GM18502 (cell line): ENCODE measurements at regions not wholly inside any gene's neighbourhood (a gene's known extent, or its start where the extent isn't known, plus 50 kb on each side); places are given as distances from the start of the nearest gene placed in this dataset.
"Not testable (repeated sequence)": the region's sequence is repeated elsewhere in the genome, so short reads cannot be mapped to it uniquely, and the experiment has no call there.

ENCODE experiments used
- ATAC-seq: cut with Tn5 transposase; IDR thresholded peaks from one replicate; pipeline ENCODE4 v1.9.1; 2021; ENCODE audit warnings: mild to moderate bottlenecking; ENCODE audit not compliant: unreplicated experiment, poor library complexity

DNA sequence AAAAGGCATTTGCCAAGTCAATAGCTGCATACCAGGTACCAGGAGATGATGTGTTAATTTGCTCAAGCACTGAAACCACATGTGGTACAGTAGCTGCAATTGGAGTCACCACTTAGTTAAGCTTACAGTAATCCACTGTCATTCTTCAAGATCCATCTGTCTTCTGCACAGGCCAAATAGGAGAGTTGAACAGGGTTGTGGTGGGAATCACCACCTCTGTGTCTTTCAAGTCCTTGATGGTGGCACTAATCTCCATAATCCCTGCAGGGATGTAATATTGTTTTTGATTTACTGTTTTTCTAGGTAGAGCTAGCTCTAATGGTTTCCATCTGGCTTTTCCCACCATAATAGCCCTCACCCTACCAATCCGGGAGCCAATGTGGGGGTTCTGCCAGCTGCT, 91.9 kb downstream of the FCRL5 start:
- no peak for ATAC-seq

DNA sequence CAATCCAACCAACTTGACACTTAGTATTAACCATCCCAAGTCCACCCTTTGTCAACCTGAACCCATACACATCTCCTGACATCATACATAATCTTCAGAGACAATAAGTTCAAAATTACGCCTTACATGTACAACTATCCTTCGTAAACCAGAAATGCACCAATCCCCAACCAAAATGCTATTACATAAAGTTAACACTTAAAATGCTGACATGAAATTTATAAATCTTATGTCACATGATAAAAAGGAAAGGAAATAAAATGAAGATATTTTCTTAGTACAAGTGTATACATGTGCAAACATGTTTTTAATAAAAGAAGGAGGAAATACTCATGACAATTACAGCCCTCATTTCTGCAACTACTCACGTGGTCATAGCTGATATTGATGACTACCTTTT, 95.0 kb downstream of the FCRL5 start:
- ATAC-seq = no peak

DNA sequence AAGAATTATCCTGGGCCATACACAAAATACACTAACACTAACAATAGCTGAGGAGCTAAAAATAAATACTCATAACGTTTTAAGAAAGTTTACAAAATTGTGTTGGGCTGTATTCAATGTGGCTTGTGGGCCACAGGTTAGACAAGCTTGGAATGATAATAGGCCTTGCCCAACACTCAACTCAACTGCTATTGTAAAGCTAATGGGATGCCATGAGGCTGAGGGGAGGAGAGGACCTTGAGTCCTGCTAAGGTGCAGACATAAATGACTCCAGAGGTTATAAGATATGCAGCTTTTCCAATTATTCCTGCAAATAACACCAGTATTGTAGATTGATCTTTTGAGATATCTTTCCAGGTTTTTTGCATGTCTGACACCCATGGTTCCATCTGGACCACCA, 97.0 kb downstream of the FCRL5 start:
- no peak for ATAC-seq

DNA sequence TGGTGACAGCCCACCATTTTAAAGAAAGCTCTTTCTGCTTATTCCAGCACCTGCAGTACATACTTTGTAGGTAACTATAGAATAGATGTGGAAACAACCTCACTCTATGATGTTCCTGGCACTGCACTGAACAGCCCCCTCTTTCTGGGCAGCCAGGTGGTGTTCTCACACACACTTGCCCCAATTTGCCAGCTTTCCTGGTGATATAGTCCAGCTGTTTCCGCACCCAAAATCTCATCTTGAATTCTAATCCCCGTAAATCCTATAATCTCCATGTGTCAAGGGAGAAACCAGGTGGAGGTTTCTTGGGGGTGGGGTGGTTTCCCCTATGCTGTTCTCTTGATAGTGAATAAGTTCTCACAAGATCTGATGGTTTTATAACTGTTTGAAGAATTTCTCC, 102.2 kb downstream of the FCRL5 start:
- no peak for ATAC-seq

DNA sequence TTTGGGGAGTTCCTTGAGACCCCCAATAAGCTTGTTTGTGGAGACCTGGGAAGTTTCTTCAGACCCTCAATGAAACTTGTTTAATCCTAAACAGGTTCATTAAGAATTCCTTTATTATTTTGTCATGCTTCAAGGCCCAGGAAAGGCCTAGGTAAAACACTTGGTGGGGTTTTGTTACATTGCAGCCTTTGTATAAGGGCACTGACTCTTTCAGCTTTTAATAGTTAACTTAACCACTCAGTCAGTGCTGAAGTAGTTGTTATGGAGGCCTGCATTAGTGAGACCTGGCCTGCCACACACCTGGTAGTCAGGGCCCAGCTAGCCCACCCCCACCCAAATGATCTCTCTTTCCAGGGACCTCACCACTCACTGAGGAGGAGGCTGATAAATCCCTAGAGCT, 103.7 kb downstream of the FCRL5 start:
- ATAC-seq = no peak

DNA sequence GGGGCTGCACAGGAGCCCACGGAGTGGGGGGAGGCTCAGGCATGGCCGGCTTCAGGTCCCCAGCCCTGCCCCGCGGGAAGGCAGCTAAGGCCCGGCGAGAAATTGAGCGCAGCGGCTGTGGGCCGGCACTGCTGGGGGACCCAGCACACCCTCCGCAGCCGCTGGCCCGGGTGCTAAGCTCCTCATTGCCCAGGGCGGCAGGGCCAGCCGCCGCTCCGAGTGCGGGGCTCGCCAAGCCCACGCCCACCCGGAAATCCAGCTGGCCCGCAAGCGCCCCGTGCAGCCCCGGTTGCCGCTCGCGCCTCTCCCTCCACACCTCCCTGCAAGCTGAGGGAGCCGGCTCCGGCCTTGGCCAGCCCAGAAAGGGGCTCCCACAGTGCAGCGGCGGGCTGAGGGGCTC, 106.0 kb downstream of the FCRL5 start:
- not testable (repeated sequence) for ATAC-seq

DNA sequence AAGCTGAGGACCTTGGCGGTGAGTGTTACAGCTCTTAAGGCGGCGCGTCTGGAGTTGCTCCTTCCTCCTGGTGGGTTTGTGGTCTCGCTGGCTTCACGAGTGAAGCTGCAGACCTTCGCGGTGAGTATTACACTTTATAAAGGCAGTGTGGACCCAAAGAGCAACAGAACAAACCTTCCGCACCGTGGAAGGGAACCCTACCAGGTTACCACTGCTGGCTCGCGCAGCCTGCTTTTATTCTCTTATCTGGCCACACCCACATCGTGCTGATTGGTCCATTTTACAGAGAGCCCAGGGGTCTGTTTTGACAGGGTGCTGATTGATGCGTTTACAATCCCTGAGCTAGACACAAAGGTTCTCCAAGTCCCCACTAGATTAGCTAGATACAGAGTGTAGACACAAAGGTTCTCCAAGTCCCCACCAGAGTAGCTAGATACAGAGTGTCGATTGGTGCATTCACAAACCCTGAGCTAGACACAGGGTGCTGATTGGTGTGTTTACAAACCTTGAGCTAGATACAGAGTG, 106.6 kb downstream of the FCRL5 start:
- ATAC-seq = not testable (repeated sequence)

DNA sequence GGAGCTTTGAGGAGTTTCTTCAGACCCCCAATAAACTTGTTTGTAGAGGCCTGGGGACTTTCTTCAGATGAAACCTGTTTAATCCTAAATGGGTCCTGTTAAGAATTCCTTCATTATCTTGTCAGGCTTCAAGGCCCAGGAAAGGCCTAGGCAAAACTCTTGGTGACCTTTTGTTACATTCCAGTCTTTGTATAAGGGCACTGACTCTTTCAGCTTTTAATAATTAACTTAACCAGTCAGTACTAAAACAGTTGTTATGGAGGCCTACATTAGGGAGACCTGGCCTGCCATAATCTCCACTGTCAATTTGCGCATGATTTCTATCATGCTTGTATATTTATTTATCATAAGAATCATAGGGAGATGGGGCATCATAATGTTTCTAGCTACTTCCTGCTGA, 110.2 kb downstream of the FCRL5 start:
- no peak for ATAC-seq

DNA sequence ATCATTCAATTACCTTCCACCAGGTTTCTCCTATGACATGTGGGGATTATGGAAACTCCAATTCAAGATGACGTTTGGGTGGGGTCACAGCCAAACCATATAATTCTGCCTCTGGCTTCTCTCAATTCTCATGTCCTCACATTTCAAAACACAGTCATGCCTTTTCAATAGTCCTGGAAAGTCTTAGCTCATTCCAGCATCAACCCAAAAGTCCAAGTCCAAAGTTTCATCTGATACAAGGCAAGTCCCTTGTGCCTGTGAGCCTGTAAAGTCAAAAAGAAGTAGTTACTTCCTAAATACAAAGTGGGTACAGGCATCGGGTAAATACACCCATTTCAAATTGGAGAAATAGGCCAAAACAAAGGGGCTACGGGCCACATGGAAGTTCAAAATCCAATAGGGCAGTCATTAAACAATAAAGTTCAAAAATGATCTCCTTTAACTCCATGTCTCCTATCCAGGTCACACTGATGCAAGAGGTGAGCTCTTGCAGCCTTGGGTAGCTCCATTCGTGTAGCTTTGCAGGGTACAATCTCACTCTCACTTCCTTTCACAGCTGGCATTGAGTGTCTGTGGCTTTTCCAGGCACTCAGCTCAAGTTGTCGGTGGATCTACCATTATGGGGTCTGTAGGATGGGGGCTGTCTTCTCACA, 112.9 kb downstream of the FCRL5 start:
- ATAC-seq = no peak

DNA sequence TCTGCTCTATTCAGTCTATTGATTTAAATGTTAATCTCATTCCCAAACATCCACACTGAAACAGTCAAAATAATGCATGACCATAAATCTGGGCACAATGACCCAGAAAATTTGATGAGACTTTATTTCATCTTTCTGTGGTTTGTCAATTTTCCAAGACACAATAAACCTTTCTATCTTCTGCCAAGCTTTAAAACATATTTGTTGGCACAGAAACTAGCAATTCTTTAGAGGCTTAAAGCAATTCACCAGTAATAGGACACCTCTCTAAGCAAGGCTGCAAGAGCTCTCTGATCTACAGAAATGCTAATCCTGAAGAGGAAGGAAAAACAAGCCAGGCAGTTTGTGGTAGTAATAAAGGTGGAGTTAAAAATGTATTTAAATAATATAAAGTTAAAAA, 113.7 kb downstream of the FCRL5 start:
- no peak for ATAC-seq

DNA sequence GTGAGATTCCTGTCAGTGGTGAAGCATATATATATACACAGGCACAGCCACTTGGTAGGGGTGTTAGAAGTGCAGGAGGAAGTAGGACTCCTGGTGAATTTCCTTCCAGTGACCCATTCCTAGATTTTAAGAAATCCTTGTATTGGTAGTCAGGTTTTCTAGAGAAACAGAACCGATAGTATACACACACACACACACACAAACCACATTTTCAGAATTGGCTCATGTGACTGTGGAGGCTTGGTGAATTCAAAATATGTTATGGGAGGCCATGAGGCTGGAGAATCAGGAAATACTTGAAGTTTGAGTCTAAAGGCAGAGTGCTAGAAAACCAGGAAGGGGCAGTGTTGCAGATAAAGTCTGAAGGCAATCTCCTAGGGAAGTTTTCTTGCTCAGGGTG, 114.2 kb downstream of the FCRL5 start:
- no peak for ATAC-seq

DNA sequence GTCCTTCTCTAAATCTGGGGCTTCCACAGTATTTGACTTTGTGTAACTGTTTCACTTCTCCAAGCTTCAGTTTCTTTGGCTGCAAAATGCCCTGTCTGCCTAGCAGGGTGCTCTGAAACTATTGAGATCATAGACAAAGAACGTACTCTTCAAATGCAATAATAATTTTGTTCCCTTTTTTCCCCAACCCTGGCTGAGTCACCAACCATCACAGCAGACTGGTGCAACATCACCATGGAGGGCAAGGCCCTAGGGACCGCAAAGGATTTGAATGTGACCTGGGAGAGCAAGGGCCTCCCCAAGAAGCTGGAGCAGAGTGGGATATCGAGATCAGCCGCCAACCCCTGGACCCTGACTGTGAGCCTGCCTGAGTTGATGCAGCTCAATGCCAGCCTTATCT, 115.0 kb downstream of the FCRL5 start:
- ATAC-seq = no peak

DNA sequence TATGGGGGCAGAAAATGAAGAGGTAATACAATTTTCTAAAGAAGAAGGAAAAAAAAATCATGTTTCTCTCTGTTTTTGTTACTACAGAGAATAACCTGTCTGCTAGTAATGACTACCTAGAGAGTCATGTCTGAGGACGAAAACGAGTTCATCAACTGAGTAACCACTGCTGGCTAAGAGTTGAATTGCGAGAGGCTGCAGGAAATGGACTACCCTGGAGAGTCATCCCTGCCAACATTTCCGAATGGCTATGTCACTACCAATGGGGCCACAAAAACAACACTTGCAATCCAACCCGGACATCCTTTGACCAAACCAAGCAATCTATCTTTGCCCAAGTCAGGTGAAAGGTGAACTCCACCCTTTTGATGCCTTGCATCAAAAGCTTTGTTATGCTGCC, 120.6 kb downstream of the FCRL5 start:
- ATAC-seq = no peak

DNA sequence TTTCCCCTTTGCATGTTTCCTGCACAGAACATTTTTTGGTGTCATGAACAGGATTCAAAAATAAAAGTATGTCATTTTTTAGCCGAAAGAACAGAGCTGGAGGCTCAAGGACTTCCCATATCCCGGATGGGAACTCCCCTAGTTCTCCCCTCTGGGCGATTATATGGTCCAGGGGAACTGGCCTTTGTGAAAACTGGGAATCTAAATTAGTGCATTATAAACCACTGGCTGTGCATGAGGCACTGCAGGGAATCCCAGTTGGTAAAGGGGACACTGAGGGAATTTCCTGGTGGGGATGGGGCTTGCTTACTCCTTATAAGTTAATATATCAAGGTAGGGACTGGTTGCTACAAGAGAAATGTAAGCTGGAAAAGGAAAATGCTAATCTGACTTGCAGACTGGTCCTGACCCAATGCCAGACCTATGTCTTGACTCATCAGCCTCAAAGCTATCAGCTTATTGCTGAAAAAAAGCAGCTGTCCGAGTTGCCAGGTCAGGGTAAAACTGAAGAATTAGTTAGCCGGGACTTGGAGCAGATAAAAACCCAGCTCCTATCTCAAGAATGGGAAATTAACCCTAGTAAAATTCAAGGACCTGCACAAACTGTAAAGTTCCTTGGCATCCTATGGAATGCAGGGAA, 122.6 kb downstream of the FCRL5 start:
- no peak for ATAC-seq

DNA sequence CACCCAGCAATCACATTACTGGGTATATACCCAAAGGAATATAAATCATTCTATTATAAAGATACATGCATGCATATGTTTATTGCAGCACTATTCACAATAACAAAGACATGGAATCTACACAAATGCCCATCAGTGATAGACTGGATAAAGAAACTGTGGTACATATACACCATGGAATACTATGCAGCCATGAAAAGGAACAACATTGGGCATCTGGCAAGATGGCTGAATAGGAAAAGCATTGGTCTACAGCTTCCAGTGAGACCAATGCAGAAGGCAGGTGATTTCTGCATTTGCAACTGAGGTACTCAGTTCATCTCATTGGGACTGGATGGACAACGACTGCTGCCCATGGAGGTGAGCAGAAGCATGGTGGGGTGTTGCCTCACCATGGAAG, 128.6 kb downstream of the FCRL5 start:
- not testable (repeated sequence) for ATAC-seq

DNA sequence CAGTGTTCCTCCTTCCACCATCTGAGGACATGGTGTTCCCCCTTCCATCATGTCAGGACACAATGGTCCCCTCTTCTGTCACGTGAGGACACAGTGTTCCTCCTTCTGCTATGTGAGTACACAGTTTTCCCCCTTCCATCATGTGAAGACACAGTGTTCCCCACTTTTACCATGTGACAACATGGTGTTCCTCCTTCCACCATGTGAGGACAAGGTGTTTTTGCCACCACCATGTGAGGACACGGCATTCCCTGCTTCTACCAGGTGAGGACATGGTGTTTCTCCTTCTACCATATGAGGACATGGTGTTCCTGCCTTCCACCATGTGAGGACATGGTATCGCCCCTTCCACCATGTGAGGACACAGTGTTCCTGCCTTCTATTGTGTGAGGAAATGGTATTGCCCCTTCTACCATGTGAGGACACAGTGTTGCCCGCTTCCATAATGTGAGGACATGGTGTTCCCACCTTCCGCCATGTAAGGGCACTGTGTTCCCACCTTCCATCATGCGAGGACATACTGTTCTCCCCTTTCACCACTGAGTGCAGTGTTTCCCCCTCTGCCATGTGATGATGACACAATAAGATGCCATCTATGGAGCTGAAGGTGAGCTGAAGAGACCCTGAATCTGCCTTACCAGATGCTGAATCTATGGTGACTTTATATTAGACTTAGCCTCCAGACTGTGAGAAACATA, 132.3 kb downstream of the FCRL5 start:
- ATAC-seq = no peak

DNA sequence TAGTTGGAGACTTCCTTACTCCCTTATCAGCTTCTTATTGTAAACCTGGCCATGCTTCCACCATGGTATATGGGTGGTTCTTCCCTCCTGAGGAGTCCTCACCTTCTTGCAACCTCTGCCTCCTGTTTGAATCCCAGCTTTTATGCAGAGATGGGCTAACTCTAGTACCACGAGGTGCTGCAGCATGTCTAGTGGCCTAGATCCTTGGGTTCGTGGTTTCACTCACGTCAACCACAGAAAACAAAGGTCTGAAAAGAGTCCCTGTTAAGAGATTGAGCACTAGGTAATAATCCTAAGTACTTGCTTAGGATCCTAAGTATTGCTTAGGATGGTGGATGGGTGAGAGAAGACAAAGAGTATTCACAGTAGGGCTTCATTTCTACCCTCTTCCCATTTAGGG, 133.7 kb downstream of the FCRL5 start:
- no peak for ATAC-seq

DNA sequence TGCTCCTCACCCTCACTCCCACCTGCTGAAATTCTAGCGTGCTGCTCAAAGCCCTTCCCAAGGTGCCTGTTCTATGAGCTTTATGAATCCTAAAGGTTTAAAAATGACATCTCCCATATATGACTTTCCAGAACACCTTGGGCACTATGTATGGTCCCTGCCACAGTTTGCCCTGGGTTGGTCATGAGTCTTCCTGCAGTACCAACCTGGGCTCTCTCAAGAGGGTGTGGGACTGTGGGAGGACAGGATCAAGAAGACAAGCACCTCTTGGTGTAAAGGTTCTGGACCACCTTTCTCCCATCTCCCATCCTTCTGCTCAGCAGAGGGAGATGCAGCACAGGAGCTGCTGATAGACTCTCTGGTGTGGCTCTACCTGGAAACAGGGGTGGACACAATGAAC, 134.1 kb downstream of the FCRL5 start:
- ATAC-seq = no peak

DNA sequence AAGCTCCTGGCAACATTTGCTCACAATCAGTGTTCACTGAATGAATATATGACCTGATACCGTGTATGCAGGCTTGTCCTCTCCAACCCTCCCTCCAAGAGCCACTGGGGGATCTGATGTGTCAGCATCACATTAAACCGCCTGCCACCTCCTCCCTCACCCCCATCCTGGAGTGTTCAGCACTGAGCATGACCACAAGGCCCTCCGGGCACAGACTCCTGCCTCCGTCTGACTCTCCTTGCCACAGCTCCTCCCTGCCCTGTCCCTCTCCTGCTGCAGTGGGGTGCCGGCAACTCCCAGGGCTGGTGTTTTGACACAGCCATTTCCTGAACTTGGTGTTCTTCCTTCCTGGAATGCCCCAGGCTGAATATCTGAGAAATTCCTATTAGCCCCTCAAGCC, 136.7 kb downstream of the FCRL5 start:
- ATAC-seq = no peak

DNA sequence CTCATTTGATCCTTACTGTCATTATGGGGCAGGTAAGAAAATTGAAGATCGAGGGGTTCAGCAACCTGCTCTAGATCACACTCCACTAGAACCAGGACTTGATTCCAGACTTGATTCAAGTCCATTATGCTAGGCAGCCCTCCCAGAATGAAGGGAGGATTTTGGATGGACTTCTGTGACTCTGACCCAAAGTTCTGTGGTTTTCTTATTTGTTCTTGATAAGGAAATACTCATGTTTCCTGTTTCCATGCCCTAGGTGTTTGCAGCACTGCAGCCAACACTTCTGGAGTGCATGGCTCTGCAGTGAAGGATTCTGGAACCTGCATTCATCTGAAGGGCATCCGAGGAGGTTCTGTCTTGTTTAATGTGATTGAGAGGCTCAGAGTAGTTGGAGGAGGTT, 140.0 kb downstream of the FCRL5 start:
- ATAC-seq = no peak

DNA sequence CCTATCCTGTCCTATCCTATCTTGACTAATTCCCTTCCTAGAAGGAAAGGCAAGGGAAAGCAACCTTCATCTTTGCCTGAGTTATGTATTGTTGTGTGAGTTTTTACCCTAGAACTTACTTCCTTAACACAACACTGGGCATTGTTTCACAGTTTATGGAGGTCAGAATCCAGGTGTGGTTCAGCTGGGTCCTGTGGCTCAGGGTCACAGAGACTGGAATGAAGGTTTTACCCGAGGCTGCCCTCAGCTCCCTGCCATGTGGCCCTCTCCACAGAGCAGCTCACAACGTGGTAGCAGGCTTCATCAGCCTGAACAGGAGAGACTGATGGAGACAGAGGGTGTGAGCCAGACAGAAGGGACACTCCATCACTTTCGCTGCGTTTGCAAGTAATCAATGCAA, 140.5 kb downstream of the FCRL5 start:
- ATAC-seq = no peak

DNA sequence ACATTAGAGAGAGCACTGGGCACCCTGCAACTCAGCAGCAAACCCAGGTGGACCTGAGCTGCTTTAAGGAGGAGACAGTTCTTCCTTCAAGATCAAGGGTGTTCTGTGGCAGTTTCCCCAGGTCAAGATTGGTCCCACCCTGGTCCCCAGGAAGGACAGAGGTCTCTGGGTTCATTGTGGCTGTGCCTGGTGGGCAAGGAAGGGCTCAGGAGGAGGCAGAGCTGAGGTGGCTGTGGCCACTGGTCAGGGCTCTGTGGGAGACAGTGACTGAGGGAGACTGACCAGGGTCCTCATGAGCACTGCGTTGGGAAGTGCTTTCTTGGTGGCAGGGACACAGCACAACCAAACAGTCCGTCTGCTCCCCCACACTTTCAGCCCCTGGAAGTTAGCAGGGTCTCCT, 141.3 kb downstream of the FCRL5 start:
- ATAC-seq = no peak
